GM18520 (cell line): ENCODE measurements at regions not wholly inside any gene's neighbourhood (a gene's known extent, or its start where the extent isn't known, plus 50 kb on each side); places are given as distances from the start of the nearest gene placed in this dataset.
"Not testable (repeated sequence)": the region's sequence is repeated elsewhere in the genome, so short reads cannot be mapped to it uniquely, and the experiment has no call there.

Experiments used
- ATAC-seq: cut with Tn5 transposase; IDR thresholded peaks from one replicate; pipeline ENCODE4 v1.9.1; 2021; ENCODE audit not compliant: unreplicated experiment

DNA sequence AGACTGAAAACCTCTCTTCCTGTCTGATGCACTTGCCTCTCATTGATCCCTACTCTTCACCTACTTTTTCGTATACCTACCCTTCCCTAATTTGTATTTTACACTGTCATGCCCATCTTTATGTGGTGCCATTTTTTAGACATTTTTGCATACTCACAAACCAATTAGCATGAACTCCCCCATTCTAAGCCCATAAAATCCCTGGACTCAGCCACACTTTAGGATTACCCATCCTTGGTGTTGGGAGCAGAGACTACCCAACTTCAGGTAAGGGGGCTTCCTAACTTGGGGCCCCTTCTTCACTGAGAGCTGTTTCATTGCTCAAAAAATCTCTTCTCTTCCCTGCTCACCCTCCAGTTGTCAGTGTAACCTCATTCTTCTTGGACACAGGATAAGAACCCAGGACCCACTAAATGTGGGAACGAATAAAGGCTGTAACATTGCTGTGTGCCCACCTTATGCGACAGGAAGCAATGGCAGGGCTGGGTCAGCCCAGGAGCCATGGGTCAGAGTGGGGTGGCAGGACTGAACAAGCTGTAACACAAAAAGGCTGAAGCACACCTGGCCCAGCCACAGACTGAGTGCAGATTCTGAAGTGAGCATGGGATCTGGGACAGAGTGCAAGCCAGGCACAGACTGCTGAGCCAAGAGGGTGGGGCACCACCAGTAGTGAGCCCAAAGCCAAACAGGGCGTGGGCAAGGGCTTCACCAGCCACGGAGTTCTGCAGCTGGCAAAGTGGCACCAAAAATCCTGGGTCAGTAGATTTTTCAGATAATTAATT lies 789.1 kb upstream of the HS3ST5 start:
- no peak for ATAC-seq

DNA sequence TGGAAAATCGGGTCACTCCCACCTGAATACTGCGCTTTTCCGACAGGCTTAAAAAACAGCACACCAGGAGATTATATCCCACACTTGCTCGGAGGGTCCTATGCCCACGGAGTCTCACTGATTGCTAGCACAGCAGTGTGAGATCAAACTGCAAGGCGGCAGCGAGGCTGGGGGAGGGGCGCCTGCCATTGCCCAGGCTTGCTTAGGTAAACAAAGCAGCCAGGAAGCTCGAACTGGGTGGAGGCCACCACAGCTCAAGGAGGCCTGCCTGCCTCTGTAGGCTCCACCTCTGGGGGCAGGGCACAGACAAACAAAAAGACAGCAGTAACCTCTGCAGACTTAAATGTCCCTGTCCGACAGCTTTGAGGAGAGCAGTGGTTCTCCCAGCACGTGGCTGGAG lies 778.7 kb upstream of the HS3ST5 start:
- ATAC-seq: not testable (repeated sequence)

DNA sequence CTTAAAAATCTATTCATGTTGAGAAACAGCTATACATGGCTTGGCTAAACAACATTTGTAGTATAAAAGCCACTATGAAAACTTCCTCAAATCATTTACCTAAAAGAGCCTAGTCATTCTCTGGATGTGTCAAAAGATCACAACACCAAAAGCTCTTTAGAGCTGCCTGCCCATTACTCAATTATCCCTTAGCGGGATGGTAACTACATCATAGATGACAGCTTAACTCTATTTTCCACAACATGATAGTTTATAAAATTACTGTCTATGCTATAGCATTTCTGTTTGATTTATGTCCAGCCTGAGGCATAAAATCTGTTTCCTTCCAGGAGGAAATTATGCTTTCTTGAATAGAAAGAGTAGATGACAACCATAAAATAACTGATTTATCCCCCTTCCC lies 777.6 kb upstream of the HS3ST5 start:
- ATAC-seq: no peak

GRCh38 chr6:115091461-115091860 lies 748.6 kb upstream of the HS3ST5 start:
- no peak for ATAC-seq

DNA sequence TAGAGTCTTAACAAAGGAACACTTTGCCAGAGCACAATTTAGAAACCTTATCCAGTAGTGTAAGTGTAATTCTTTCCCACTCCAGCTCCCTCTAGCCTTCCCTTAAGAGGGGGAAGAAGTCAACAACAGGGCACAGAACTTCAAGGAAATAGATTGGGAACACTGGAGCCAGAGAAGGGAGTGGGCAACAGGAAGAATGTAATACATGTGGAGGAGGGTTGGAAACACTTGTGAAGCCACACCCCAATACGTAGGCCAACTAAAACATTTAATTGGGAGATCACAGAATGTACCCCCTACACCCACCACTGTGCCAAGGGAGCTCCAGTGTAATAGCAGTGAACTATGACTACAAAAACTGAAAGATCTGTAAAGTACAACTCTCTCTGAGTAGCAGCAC lies 735.7 kb upstream of the HS3ST5 start:
- no peak for ATAC-seq

DNA sequence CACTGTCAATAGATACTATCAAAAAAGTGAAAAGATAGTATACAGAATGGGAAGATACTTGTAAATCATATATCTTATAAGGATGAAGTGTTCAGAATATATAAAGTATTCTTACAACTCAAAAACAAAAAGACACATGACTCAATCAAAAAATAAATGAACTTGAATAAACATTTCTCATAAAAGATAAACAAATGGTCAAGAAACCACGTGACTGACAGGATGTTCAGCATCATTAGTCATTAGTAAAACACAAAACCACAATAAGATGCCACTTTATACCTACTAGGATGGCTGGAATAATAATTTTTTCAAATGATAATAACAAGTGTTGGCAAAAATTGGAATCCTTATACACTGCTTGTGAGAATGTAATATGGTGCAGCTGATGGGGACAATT lies 729.1 kb upstream of the HS3ST5 start:
- ATAC-seq: no peak

GRCh38 chr6:115067690-115068447 lies 725.0 kb upstream of the HS3ST5 start:
- ATAC-seq: no peak

GRCh38 chr6:115064680-115065079 lies 721.9 kb upstream of the HS3ST5 start:
- no peak for ATAC-seq

GRCh38 chr6:115060581-115060980 lies 717.8 kb upstream of the HS3ST5 start:
- no peak for ATAC-seq

DNA sequence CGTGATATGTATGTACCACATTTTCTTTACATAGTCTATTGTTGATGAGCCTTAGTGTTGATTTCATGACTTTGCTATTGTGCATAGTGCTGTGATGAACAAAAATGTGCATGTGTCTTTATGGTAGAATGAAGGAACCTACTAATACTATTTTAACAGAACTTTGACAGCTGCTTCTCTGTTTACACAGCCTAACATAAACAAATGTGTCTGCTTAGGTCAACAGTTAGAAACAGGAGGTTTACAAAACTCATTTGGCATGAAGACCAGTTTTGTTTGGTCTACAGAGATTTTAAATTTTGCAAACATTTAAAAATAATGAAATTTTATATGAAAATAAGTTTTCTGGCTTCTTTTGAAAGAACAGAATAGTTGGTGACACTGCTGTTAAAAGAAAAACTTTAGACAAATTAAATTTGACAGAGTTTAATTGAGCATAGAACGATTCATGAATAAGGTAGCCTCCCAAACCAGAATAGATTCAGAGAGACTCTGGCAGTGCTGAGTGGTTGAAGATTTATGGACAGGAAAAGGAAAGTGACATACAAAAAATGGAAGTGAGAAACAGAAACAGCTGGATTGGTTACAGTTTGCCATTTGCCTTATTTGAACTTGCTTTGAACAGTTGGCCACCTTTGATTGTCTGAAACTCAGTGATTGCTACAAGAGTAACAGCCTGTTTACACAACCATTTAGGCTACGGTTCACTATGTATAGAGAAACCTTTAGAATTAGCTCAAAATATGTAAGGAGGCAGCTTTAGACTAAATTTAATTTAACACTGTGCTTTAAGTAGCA lies 715.8 kb upstream of the HS3ST5 start:
- no peak for ATAC-seq

- ATAC-seq: no peak
Measured at GRCh38 chr6:115055579-115055978, 712.8 kb upstream of the HS3ST5 start.

DNA sequence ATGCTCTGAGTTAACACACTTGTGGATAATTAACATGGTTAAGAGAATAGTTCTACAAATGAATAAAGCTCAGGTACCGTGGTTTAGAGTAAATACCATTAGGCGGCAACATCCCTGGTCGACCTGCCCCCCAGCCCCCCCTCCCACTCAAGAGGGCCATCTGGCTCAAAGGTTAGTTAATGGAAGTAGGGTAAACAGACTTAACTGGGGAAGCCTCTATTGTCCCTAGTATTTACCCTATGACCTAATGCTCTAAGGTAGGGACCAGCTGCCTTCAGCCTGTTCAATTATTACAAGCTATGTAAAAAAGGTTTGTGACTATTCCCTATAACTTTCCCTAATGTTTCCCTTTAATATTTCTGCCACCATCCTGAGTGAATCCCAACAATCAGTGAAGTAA lies 711.4 kb upstream of the HS3ST5 start:
- ATAC-seq: not testable (repeated sequence)

- ATAC-seq: no peak
Measured at GRCh38 chr6:115053169-115053860, 710.5 kb upstream of the HS3ST5 start.

- ATAC-seq: no peak
Measured at GRCh38 chr6:115016593-115016992, 673.8 kb upstream of the HS3ST5 start.

- no peak for ATAC-seq
Measured at GRCh38 chr6:115004982-115005381, 662.2 kb upstream of the HS3ST5 start.

GRCh38 chr6:115004204-115004603 lies 661.4 kb upstream of the HS3ST5 start:
- ATAC-seq: no peak

- ATAC-seq: no peak
Measured at GRCh38 chr6:115001731-115002350, 659.0 kb upstream of the HS3ST5 start.

DNA sequence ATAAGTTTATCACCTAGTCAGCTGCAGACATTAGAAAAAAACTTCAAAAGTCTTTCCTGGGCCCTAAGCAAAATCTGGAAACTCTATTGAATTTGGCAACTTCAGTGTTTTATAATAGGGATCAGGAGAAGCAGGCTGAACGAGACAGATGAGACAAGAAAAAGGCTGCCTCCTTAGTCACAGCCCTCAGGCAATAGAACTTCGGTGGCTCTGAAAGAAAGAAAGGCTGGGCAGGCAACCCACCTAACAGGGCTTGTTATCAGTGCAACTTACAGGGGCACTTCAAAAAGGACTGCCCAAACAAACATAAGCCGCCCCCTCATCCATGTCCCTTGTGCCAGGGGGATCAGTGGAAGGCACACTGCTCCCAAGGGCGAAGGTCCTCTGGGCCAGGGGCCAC lies 657.9 kb upstream of the HS3ST5 start:
- ATAC-seq: no peak

DNA sequence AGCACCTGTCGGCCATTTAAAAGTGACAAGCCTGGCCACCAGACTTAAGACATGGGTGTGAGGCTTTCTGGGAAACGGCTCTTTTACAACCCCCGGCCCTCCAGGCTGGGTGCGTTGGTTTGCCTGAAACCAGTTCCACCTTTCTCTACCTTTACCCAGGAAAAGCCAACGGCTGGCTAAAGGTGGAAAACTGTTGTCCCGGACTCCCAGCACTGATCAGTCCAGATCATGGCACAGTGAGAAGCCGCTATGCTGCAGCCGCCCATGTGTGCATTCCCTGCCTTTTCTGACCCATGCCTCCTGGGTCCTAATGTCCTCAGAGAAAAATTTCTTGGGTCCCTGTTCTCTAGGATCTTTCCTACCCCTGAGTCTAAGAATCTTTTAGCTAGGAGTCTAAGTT lies 655.7 kb upstream of the HS3ST5 start:
- ATAC-seq: no peak

DNA sequence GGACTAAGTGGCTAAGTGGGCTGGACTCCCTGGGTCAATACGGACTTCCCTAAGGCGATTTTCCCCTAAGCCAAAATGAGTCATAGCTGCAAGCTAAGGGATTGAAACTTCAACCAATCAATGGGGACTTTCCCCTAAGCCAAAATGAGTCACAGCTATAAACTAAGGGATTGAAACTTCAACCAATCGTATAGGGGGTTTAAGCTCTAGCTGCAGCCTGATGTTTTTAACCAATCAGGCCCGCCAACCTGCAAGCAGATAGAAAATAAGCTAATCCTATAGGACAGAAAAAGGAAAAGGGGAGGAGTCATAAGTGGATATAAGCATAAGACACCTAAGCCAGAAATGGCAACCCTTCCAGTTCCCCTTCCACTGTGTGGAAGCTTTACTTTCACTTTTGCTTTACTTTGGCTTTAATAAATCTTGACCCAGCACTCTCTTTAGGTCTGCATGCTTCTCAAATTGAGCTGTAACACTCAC lies 655.0 kb upstream of the HS3ST5 start:
- peak; percentile 62 for ATAC-seq
